KBM-7 (cell line): ENCODE measurements at regions not wholly inside any gene's neighbourhood (a gene's known extent, or its start where the extent isn't known, plus 50 kb on each side); places are given as distances from the start of the nearest gene placed in this dataset.

Source experiments
- DNase-seq: peaks from one replicate; pipeline ENCODE4 v3.0.0-alpha.2; 2015
- in situ Hi-C: fragments of 300-500 bp; cut with MboI; formaldehyde crosslinking; loops from 2 replicates; pipeline ENCODE4 v1.14.3; 2020; ENCODE audit warnings: low sequenced_read_pairs, low pct_unique_long_range_greater_than_20kb, mixed read lengths

DNA sequence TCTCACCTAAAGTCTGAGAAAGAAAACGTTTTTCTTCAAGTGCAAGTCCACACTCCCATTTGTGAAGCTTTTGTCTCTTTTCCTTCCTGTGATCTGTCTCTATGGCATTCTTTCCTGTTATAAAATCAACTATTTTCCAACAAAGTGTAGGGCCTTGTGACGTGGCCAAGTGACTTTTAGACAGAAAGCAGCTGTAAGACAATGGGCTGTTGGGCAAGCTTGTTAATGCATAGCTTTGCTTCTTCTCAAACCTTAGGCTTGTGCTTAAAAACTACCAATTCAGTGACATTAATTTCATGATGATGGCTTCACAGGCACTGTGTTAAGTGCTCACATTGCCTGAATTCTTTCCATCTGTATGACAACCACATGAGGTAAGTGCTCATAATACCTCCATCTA is 83.5 kb downstream of the VCY1B start:
- DNase-seq = no peak
- in situ Hi-C loops = no loop called here

GRCh38 chrY:14145614-14146013 is 89.6 kb downstream of the VCY1B start:
- in situ Hi-C loops = no loop called here
- no peak for DNase-seq

DNA sequence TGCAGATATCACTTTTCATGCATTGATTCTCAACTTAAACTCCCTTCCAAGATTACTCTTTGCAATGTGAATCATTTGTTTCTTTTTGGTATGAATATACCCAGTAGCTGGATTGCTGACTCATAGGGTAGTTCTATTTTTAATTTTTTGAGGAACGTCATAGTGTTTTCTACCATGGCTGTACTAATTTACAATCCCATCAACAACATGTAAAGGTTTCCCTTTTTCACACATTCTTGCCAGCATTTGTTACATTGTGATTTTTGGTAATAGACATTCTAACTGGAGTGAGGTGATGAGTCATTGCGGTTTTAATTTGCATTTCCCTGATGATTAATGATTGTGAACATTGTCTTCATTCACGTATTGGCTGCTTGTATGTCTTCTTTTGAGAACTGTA is 126.7 kb downstream of the VCY1B start:
- peak; percentile 1 for DNase-seq
- in situ Hi-C loops = no loop called here

DNA sequence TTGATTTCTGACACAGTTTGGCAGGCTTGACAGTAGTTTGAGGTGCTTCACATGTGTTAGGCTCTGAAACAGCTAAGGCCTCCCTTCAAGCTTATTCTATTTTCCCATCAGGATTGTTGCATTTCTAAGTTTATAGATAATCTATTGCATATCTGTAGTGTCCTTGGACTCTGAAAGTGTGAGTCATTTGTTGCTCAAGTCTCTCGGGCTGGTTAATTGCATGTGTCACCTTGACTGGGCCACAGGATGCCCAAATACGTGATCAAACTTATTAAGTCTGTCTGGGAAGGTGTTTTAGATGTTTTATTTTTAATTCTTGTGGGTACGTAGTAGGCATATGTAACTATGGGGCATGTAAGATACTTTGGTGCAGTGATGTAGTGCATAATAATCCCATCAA is 166.0 kb downstream of the VCY1B start:
- DNase-seq = no peak
- in situ Hi-C loops = no loop called here

GRCh38 chrY:14231703-14232102 is 175.7 kb downstream of the VCY1B start:
- in situ Hi-C loops = no loop called here
- DNase-seq = peak; percentile 27

DNA sequence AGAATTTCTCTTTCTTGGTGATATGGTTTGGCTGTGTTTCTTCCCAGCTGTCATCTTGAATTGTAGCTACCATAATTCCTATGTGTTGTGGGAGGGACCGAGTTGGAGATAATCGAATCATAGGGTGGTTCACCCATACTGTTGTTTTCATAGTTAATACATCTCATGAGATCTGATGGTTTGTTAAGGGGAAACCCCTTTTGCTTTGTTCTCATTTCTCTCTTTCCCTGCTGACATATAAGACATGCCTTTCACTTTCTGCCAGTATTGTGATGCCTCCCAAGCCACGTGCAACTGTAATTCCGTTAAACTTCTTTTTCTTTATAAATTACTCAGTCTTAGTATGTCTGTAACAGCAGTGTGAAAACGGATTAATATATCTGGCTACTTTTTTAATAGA is 179.0 kb downstream of the VCY1B start:
- in situ Hi-C loops = no loop called here
- DNase-seq = no peak

DNA sequence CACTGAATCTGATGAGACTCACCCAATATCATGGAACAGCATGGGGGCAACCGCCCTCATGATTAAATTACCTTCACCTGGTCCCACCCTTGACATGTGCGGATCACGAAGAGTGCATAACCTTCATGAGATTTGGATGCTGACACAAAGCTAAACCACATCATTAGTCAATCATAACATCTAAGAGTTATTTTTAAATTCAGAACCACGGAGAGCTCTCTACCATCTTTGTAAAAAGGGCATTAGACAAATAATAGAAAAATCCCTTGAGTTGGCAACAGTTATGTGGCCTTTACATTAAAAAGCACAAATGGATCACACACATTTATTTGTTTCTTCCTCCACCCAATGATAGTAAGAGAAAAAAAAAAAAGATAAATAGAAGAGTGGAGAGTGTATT is 182.2 kb downstream of the VCY1B start:
- in situ Hi-C loops = no loop called here
- no peak for DNase-seq

- no peak for DNase-seq
- in situ Hi-C loops = no loop called here
Measured at GRCh38 chrY:14246948-14247347, 190.9 kb downstream of the VCY1B start.

DNA sequence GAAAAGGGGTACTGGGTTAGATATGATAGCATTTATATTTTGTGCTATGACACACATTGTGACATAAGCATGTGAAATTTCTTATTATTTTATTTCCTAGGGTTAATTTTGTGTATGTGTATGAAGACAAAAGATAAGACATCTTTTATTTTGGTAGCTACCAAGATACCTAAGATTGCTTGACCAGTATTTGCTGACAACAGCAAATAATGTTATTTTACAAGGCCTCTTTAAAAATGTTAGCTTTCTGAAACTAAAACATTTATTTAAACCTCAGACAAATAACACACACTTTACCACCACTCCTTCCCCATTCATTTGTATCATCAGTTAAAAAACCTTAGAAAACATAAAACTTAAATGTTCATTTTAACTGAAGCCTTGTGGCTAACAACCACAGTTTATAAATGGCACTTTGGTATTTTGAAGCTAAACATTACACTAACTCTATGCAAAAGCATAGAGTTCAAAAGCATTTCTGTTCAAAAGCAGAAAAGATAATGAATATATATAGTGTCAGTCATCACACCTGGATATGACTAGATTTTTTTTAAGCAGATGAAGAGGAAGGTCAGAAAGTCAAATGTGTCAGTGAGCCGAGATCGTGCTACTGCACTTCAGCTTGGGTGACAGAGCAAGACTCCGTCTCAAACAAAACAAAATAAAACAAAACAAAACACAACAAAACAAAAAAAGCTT is 193.0 kb downstream of the VCY1B start:
- DNase-seq = no peak
- in situ Hi-C loops = no loop called here

DNA sequence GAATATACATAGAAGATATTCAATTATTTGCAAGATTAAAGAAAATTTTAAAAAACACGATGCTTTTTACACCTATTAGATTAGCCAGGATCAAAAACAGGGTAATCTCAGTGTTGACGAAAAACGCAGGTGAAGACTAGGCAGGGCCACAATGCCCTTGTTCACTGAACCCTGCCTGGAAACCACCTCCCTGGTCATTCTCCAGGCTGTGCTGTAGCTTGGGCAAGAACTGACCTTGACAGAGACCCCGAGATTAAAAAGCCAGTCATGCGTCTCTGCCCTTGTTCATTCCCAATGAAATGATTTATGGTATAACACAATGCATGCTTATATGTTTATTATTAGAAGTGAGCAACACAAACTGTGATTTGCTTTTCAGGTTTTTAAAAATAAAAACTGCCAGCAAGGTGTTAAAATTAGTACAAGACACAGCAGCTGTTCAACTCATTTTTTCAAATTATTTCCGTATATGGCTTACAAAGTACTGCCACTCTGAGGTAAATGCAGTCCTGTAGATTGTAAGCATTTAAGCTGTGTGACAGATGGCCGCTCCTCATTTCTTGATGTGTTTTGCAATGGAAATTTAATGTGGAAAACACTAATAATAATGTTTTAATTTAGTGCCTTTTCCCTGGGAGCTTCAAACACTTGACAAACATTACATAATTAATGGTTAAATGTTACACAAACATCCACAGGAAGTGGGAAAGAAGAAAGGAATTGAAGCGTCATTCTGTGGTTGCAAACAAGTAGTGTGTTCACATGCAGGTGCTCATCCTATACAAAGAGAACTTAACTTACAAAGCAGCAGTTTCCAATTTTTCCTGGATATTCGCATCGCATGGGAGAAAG is 200.2 kb downstream of the VCY1B start:
- in situ Hi-C loops = no loop called here
- DNase-seq = no peak

DNA sequence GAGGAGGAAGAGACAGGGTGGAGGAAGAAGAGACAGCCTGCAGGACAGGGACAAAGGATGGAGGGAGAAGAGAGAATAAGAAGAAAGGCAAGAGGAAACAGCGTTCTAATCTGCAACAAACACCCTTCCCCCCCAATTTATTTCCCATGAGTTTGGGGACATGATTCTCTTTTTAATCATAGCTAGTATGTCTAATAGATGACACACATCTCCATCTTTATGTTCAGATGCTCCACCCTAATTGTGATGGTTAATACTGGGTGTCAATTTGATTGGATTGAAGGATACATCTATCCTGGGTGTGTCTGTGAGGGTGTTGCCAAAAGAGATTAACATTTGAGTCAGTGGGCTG is 200.8 kb downstream of the VCY1B start:
- in situ Hi-C loops = no loop called here
- no peak for DNase-seq

DNA sequence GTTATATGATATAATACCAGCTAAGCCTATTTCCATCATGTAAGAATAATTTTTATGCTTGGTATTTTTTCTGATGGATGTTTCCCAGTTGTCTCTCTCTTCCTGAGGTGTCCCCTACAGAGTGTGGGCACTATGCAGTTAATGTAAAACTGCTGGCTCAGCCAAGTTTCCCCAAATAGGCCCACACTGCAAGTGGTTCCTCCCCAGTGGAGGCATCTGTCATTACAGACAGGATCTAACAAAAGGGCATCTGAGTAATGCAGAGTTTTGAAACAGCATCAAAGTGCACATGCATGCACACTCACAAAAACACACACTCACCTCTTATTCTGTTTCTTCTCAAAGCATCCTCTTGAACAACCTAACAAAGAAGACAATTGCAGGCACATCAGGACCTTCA is 221.0 kb downstream of the VCY1B start:
- DNase-seq = no peak
- in situ Hi-C loops = no loop called here

DNA sequence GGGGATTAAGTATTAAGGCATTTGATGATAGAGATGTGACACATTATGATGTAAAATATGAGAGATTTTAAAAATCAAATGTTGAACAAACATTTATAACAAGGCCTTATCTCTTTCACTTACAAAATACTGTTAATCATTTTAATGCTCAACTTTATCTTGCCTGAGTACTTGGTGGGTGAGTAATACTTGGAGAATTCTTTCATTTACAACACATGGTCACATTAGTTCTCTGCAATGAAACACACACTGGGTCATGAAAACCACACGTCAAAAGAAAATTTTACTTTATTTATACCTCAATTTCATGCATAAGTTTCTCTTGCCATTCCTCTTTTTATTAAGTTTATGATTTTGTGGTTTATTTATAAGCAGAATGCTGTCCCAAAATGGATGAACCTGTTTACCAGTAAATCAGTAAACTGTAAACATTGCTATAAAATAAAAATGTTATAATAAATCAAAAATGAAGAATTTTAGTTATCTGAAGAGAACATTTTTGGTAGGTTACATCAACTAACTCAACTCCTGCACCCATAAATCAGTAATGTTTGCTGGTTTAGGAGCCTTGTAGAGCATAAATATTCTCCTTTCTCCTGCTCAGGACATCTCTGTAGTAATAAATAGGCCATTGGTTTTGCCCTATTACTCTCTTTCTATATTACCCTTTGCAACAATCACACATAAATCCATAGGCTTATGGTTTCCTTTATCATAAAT is 233.5 kb upstream of the NLGN4Y start:
- in situ Hi-C loops = no loop called here
- DNase-seq = no peak

DNA sequence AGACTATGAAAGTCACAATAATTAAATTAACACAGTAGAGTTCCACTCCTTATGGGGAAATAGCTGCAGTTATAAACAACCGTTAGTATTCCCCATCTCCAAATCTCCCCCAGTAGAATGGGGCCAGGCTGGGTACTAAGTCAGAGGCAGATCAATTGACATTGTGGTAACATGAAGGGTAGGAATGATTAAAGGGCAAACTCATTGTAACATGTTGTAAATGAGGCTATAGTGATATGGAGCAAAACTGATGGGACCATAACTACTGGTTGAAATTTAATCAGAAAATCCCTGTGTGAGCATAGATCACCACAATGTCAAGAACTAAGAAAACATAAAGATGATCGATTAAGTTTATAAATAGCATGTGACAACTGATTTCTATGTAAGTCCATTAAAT is 231.9 kb upstream of the NLGN4Y start:
- in situ Hi-C loops = no loop called here
- no peak for DNase-seq

- no peak for DNase-seq
- in situ Hi-C loops = no loop called here
Measured at GRCh38 chrY:14300775-14301174, 223.6 kb upstream of the NLGN4Y start.

GRCh38 chrY:14301552-14301951 is 222.8 kb upstream of the NLGN4Y start:
- in situ Hi-C loops = no loop called here
- no peak for DNase-seq

DNA sequence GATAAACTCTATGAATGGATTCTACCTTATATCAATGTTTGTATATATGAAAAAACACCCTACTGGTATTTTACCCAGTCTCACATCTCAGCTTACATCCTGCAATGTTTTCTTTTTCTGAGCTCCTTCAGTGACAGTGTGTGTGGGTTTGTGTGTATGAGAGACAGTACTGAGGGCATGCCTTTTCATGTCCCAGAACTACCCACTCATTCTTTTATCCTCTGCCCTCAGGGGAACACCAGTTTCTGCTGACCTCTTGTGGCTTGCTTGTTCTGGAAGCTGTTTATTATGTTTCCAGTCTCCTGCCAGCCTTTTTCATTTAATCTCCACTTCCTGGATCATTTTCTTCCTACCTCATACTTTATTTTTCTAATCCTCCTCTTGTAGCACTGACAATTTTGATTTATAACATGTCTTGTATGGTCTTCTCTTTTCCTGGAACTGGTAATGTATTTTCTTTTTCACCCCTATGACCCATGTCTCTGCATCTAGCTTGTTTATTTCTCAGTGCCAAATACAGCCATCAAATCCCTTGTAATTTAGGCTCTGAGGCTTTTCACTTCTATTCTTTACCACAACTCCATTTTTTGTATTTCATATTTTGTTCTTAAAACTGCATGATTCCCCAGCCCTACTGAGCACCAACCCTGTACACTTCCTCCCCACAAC is 195.5 kb upstream of the NLGN4Y start:
- in situ Hi-C loops = no loop called here
- DNase-seq = peak; percentile 63

DNA sequence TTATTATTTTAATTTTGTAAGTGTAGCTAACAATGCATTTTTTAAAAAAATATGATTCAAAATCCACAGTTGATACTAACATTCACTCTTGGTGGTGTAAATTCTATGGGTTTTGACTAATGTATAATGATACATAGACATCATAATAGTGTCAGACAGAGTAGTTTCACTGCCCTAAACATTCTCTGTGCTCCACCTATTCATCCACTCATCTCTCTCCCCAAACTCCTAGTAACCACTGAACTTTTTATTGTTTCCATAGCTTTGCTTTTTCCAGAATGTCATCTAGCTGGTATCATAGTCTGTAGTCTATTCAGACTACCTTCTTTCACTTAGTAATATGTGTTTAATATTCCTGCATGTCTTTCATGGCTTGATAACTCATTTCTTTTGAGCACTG is 194.0 kb upstream of the NLGN4Y start:
- DNase-seq = no peak
- in situ Hi-C loops = no loop called here

GRCh38 chrY:14339524-14339923 is 184.8 kb upstream of the NLGN4Y start:
- in situ Hi-C loops = no loop called here
- no peak for DNase-seq
